Thyroid gland (tissue), 4 donors: ENCODE measurements at regions not wholly inside any gene's neighbourhood (a gene's known extent, or its start where the extent isn't known, plus 50 kb on each side); places are given as distances from the start of the nearest gene placed in this dataset.
A peak's percentile ranks its signal among the peaks of the same experiment; 100 is the strongest.

Source experiments
- DNase-seq, 2 donors: peaks; one replicate each; pipeline ENCODE4 v3.0.0-alpha.2; 2019
- H3K27ac ChIP-seq, 3 donors: fragments of 200-600 bp; sonication (generic); 1 replicate in 2 of 3; 2 replicates in 1 of 3; pipeline ENCODE4 v1.5.1; 2016 to 2019; ENCODE audit warnings: mild to moderate bottlenecking in 1 of 3, moderate library complexity in 1 of 3
- H3K27me3 ChIP-seq: fragments of 200-600 bp; sonication (generic); one replicate; pipeline ENCODE4 v1.5.1; 2019
- H3K36me3 ChIP-seq, 2 donors: fragments of 200-600 bp; sonication (generic); one replicate each; pipeline ENCODE4 v1.5.1; 2016 to 2019
- H3K4me1 ChIP-seq, 2 donors: fragments of 200-600 bp; sonication (generic); one replicate each; pipeline ENCODE4 v1.5.1; 2017 to 2019
- H3K4me3 ChIP-seq, 3 donors: fragments of 200-600 bp; sonication (generic); replicated peaks in 1 of 3; 1 replicate in 2 of 3; 2 replicates in 1 of 3; pipeline ENCODE4 v1.5.1; 2016; ENCODE audit warnings: mild to moderate bottlenecking in 1 of 3
- H3K9me3 ChIP-seq: fragments of 200-600 bp; sonication (generic); one replicate; pipeline ENCODE4 v1.5.1; 2017
- POLR2A ChIP-seq, 2 donors: fragments of 450-650 bp; IDR thresholded peaks; one replicate each; pipeline ENCODE4 v1.6.1; 2017; ENCODE audit warnings: antibody characterized with exemption in 2 of 2, mild to moderate bottlenecking in 2 of 2, moderate library complexity in 1 of 2
- WGBS, 2 donors: methylation state at CpG; one replicate each; pipeline ENCODE4 v1.1.5; 2017; 5-methylcytosine and 5-hydroxymethylcytosine counted together
- intact Hi-C: fragments of 100-400 bp; cut with DNase I; formaldehyde crosslinking; loops from one replicate; pipeline ENCODE4 v1.15.1; 2023
- TF ChIP-seq, protein P1 (sequence below), 6 experiments: fragments of 200-600 bp in 3 of 6; fragments of 450-650 bp in 3 of 6; sonication (generic) in 3 of 6; IDR thresholded peaks; one replicate each; pipeline ENCODE4 v1.5.1; 2016 to 2019; ENCODE audit warnings: antibody characterized with exemption in 6 of 6, mild to moderate bottlenecking in 2 of 6, inconsistent platforms in 1 of 6, moderate library complexity in 1 of 6

DNA sequence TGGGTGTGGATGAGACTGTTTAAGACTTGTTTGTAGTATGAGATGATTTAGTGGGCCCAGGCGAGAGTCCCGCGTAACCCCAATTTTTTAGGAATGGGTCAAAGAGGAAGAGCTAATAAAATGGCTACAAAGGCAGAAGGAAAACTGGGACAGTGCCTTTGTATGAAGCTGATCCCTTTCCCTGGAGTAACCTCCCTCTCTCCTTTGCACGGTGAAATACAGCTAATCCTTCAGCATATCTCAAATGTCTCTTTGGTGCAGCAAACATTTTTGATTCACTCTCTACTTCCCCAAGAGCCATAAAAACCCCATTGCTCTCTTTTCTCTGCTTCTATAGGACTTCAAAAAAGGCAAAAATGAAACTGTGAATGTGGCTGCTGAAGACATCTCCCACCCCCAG is 473.8 kb downstream of the KLF5 start:
- H3K9me3 ChIP-seq, result no peaks in the 10 kb centered on the region
- intact Hi-C loops, result no loop called here
- TF ChIP-seq POLR2A (IDR thresholded peaks at IDR 0.05), result no peak
- TF ChIP-seq, protein P1, sequence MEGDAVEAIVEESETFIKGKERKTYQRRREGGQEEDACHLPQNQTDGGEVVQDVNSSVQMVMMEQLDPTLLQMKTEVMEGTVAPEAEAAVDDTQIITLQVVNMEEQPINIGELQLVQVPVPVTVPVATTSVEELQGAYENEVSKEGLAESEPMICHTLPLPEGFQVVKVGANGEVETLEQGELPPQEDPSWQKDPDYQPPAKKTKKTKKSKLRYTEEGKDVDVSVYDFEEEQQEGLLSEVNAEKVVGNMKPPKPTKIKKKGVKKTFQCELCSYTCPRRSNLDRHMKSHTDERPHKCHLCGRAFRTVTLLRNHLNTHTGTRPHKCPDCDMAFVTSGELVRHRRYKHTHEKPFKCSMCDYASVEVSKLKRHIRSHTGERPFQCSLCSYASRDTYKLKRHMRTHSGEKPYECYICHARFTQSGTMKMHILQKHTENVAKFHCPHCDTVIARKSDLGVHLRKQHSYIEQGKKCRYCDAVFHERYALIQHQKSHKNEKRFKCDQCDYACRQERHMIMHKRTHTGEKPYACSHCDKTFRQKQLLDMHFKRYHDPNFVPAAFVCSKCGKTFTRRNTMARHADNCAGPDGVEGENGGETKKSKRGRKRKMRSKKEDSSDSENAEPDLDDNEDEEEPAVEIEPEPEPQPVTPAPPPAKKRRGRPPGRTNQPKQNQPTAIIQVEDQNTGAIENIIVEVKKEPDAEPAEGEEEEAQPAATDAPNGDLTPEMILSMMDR (IDR thresholded peaks at IDR 0.05), result no peak
- no peak overlapping the region for H3K27ac ChIP-seq
- H3K4me1 ChIP-seq, result peaks cover 0 to 8% of the 10 kb centered on the region in 2 donors
- 92% methylated on average over 4 of the region's 4 CpGs for WGBS, 2 donors
- H3K4me3 ChIP-seq, result no peak overlapping the region
- DNase-seq, result no peak
- H3K36me3 ChIP-seq, result no peaks in the 10 kb centered on the region
- H3K27me3 ChIP-seq, result no peaks in the 10 kb centered on the region

DNA sequence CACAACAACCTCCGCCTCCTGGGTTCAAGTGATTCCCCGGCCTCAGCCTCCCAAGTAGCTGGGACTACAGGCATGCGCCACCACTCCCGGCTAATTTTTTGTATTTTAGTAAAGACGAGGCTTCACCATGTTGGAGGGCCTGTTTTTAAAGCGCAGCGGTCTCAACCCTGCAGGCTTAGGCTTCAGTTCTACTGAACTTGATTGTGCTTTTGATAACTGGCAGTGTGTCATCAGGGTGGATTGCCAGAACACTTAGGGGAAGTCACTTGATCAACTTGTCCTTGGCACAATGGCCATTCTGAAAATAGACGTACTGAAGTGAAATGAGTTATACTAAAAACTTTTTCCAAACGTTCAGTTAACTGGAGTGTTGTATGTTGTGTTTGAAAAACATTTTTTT is 472.2 kb downstream of the KLF5 start:
- H3K27ac ChIP-seq, result peak overlapping the region in 1 of 3 donors; percentile 51
- no peaks in the 10 kb centered on the region for H3K9me3 ChIP-seq
- 79 to 83% methylated on average over 9 of the region's 9 CpGs for WGBS, 2 donors
- no peaks in the 10 kb centered on the region for H3K27me3 ChIP-seq
- TF ChIP-seq, protein P1 (IDR thresholded peaks at IDR 0.05), result no peak
- TF ChIP-seq POLR2A (IDR thresholded peaks at IDR 0.05), result no peak
- intact Hi-C loops, result no loop called here
- no peak overlapping the region for H3K4me3 ChIP-seq
- peaks cover 0 to 8% of the 10 kb centered on the region in 2 donors for H3K4me1 ChIP-seq
- DNase-seq, result peak in 1 of 2 donors; percentile 50
- H3K36me3 ChIP-seq, result no peaks in the 10 kb centered on the region

DNA sequence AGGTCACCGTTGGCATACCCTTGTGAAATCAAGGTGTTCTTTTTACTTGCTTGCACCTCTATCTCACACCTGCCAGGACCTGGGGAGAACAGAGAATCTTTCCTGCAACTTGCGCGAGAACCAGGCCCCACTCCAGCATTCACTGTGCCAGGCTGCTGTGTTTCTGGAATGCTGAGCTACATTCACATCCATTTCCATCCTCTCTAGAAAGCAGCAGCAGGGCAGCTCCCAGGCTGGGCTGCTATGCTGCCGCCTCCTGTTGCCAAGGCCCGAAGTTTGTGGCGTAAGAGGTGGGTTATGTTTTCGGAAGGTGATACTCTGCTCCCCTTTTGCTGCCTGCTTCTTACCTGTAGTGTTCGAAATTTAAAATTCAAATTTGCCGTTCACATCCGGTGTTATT is 464.1 kb downstream of the KLF5 start:
- Histone ChIP-seq H3K27me3 (no peaks in the 10 kb centered on the region), H3K4me1 (peaks cover 0 to 9% of the 10 kb centered on the region in 2 donors), H3K4me3 (no peak overlapping the region), H3K9me3 (no peaks in the 10 kb centered on the region), H3K27ac (no peak overlapping the region), H3K36me3 (no peaks in the 10 kb centered on the region)
- DNase-seq, result no peak
- intact Hi-C loops, result no loop called here
- WGBS, 2 donors, result 88 to 90% methylated on average over 10 of the region's 10 CpGs
- no peak for TF ChIP-seq POLR2A (IDR thresholded peaks at IDR 0.05)
- TF ChIP-seq, protein P1 (IDR thresholded peaks at IDR 0.05), result no peak

DNA sequence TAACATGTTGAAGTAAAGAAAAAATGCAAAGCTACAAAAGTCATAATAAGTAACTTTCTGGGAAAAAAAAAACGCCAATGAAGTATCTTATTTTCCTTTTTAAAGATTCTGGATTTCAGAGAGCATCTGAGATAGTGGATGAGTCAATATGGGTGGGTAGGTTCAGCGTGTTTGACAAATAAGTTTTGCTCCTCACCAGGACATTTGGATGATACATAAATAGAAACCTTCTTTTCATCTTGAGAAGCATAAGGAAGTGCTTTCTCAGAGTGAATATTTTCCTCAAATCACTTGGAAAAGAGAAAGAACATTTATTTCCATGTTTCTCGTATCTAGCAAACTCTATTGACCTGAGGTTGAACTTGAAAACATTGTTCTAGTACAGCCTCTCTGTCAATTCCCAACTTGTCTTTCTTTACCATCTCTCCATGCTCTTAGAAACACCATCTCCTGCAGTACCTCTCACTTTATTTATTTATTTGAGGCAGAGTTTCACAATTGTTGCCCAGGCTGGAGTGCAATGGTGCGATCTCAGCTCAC is 463.2 kb downstream of the KLF5 start:
- intact Hi-C loops, result no loop called here
- Histone ChIP-seq H3K27me3 (no peaks in the 10 kb centered on the region), H3K4me1 (peaks cover 0 to 9% of the 10 kb centered on the region in 2 donors), H3K4me3 (no peak overlapping the region), H3K36me3 (no peaks in the 10 kb centered on the region), H3K9me3 (no peaks in the 10 kb centered on the region), H3K27ac (no peak overlapping the region)
- TF ChIP-seq, protein P1 (IDR thresholded peaks at IDR 0.05), result no peak
- no peak for TF ChIP-seq POLR2A (IDR thresholded peaks at IDR 0.05)
- no peak for DNase-seq
- WGBS, 2 donors, result 76 to 80% methylated on average over 4 of the region's 4 CpGs

DNA sequence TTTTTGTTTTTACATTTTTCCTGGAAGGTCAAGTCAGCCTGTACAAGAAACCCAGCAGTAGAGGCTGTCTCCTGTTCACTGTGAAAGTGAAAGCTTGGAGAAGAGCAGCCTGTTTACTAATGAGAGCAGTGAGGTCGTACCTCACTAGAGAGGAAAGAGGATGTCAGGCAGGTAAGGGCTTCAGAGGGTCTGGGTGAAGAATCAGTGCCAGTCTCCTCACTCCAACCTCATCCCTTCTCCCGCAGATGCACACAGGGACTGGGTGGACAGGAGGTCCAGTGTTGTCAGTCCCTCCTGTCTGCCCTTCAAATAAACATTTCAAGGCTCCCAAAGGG is 462.5 kb downstream of the KLF5 start:
- TF ChIP-seq, protein P1 (IDR thresholded peaks at IDR 0.05), result no peak
- TF ChIP-seq POLR2A (IDR thresholded peaks at IDR 0.05), result no peak
- Histone ChIP-seq H3K36me3 (no peaks in the 10 kb centered on the region), H3K4me1 (peaks cover 0 to 9% of the 10 kb centered on the region in 2 donors), H3K9me3 (no peaks in the 10 kb centered on the region), H3K27ac (no peak overlapping the region), H3K27me3 (no peaks in the 10 kb centered on the region), H3K4me3 (no peak overlapping the region)
- 41 to 44% methylated on average over 2 of the region's 2 CpGs for WGBS, 2 donors
- intact Hi-C loops, result no loop called here
- no peak for DNase-seq
